ENCODE measurements at regions not wholly inside any gene's neighbourhood (a gene's known extent, or its start where the extent isn't known, plus 50 kb on each side); places are given as distances from the start of the nearest gene placed in this dataset.

GRCh38 chr3:194777729-194778128 is 92.0 kb downstream of the FAM43A start:
- H3K27ac Mint-ChIP-seq: no peak overlapping the region
- H3K36me3 Mint-ChIP-seq: no peaks in the 10 kb centered on the region
- H3K9me3 Mint-ChIP-seq: no peaks in the 10 kb centered on the region
- no peak overlapping the region for H3K4me3 Mint-ChIP-seq
- H3K4me1 Mint-ChIP-seq: no peaks in the 10 kb centered on the region
- H3K27me3 Mint-ChIP-seq (ENCODE audit: low read depth in 3 of 3): peaks cover 3 to 32% (median 5%) of the 10 kb centered on the region in 3 donors
- no peak for DNase-seq

- Mint-ChIP-seq H3K27me3 (ENCODE audit: low read depth in 3 of 3) (peaks cover 3 to 23% (median 5%) of the 10 kb centered on the region in 3 donors), H3K4me3 (no peak overlapping the region), H3K4me1 (no peaks in the 10 kb centered on the region), H3K36me3 (no peaks in the 10 kb centered on the region), H3K27ac (no peak overlapping the region), H3K9me3 (no peaks in the 10 kb centered on the region)
- no peak for DNase-seq
These were observed 94.1 kb downstream of the FAM43A start for GRCh38 chr3:194779729-194780224.

- Mint-ChIP-seq H3K4me1 (no peaks in the 10 kb centered on the region), H3K4me3 (no peak overlapping the region), H3K9me3 (no peaks in the 10 kb centered on the region), H3K36me3 (no peaks in the 10 kb centered on the region), H3K27ac (no peak overlapping the region), H3K27me3 (ENCODE audit: low read depth in 3 of 3) (peaks cover 3 to 23% (median 5%) of the 10 kb centered on the region in 3 donors)
- no peak for DNase-seq
These were observed 95.0 kb downstream of the FAM43A start for GRCh38 chr3:194780706-194781105.

GRCh38 chr3:194781617-194782016 is 95.9 kb downstream of the FAM43A start:
- Mint-ChIP-seq H3K9me3 (no peaks in the 10 kb centered on the region), H3K27ac (no peak overlapping the region), H3K4me1 (no peaks in the 10 kb centered on the region), H3K27me3 (ENCODE audit: low read depth in 3 of 3) (peaks cover 3 to 23% (median 3%) of the 10 kb centered on the region in 3 donors), H3K4me3 (no peak overlapping the region), H3K36me3 (no peaks in the 10 kb centered on the region)
- no peak for DNase-seq

GRCh38 chr3:194782698-194783404 is 97.2 kb downstream of the FAM43A start:
- peaks cover 3 to 15% (median 3%) of the 10 kb centered on the region in 3 donors for H3K27me3 Mint-ChIP-seq (ENCODE audit: low read depth in 3 of 3)
- no peaks in the 10 kb centered on the region for H3K36me3 Mint-ChIP-seq
- H3K4me3 Mint-ChIP-seq: no peak overlapping the region
- no peaks in the 10 kb centered on the region for H3K9me3 Mint-ChIP-seq
- H3K27ac Mint-ChIP-seq: no peak overlapping the region
- DNase-seq: no peak
- H3K4me1 Mint-ChIP-seq: no peaks in the 10 kb centered on the region

GRCh38 chr3:194784361-194784760 is 98.7 kb downstream of the FAM43A start:
- peaks cover 3 to 13% (median 5%) of the 10 kb centered on the region in 3 donors for H3K27me3 Mint-ChIP-seq (ENCODE audit: low read depth in 3 of 3)
- DNase-seq: no peak

GRCh38 chr3:194785315-194785714 is 99.6 kb downstream of the FAM43A start:
- Mint-ChIP-seq H3K27me3 (ENCODE audit: low read depth in 3 of 3) (peaks cover 2 to 9% (median 3%) of the 10 kb centered on the region in 3 donors), H3K27ac (no peak overlapping the region), H3K4me3 (no peak overlapping the region), H3K4me1 (no peaks in the 10 kb centered on the region), H3K36me3 (no peaks in the 10 kb centered on the region), H3K9me3 (no peaks in the 10 kb centered on the region)
- no peak for DNase-seq

More at GRCh38 chr3:194784361-194784760, 98.7 kb downstream of the FAM43A start:
- no peaks in the 10 kb centered on the region for H3K4me1 Mint-ChIP-seq
- H3K9me3 Mint-ChIP-seq: no peaks in the 10 kb centered on the region
- no peak overlapping the region for H3K4me3 Mint-ChIP-seq
- H3K27ac Mint-ChIP-seq: no peak overlapping the region
- H3K36me3 Mint-ChIP-seq: no peaks in the 10 kb centered on the region

GRCh38 chr3:194787072-194787471 is 101.4 kb downstream of the FAM43A start:
- peak overlapping the region in 1 of 6 donors; percentile 76 for H3K27ac Mint-ChIP-seq
- H3K36me3 Mint-ChIP-seq: no peaks in the 10 kb centered on the region
- no peak for DNase-seq
- no peaks in the 10 kb centered on the region for H3K9me3 Mint-ChIP-seq
- H3K4me1 Mint-ChIP-seq: no peaks in the 10 kb centered on the region
- H3K4me3 Mint-ChIP-seq: no peak overlapping the region
- peaks cover 0 to 7% (median 2%) of the 10 kb centered on the region in 3 donors for H3K27me3 Mint-ChIP-seq (ENCODE audit: low read depth in 3 of 3)

GRCh38 chr3:194787650-194788049 is 102.0 kb downstream of the FAM43A start:
- Mint-ChIP-seq H3K27me3 (ENCODE audit: low read depth in 3 of 3) (peaks cover 0 to 2% (median 2%) of the 10 kb centered on the region in 3 donors), H3K9me3 (no peaks in the 10 kb centered on the region), H3K27ac (no peak overlapping the region), H3K4me3 (no peak overlapping the region), H3K4me1 (no peaks in the 10 kb centered on the region), H3K36me3 (no peaks in the 10 kb centered on the region)
- no peak for DNase-seq

GRCh38 chr3:194792368-194792767 is 106.7 kb downstream of the FAM43A start:
- no peak for DNase-seq
- peaks cover 7 to 19% of the 10 kb centered on the region in 2 donors for H3K4me1 Mint-ChIP-seq
- H3K9me3 Mint-ChIP-seq: peaks cover 5 to 23% (median 18%) of the 10 kb centered on the region in 6 donors
- no peak overlapping the region for H3K27ac Mint-ChIP-seq
- H3K36me3 Mint-ChIP-seq: peaks cover 11 to 20% (median 15%) of the 10 kb centered on the region in 3 donors
- H3K4me3 Mint-ChIP-seq: no peak overlapping the region
- H3K27me3 Mint-ChIP-seq (ENCODE audit: low read depth in 3 of 3): peaks cover 0 to 2% (median 1%) of the 10 kb centered on the region in 3 donors

- Mint-ChIP-seq H3K36me3 (peaks cover 11 to 20% (median 15%) of the 10 kb centered on the region in 3 donors), H3K27me3 (ENCODE audit: low read depth in 3 of 3) (peaks cover 0 to 3% (median 1%) of the 10 kb centered on the region in 3 donors), H3K9me3 (peaks cover 5 to 23% (median 18%) of the 10 kb centered on the region in 6 donors), H3K4me3 (no peak overlapping the region), H3K4me1 (peaks cover 7 to 19% of the 10 kb centered on the region in 2 donors), H3K27ac (no peak overlapping the region)
- no peak for DNase-seq
These were observed 112.0 kb downstream of the FAM43A start for GRCh38 chr3:194797555-194798250.

- no peak overlapping the region for H3K4me3 Mint-ChIP-seq
- peaks cover 5 to 23% (median 18%) of the 10 kb centered on the region in 6 donors for H3K9me3 Mint-ChIP-seq
These were observed 112.8 kb downstream of the FAM43A start for GRCh38 chr3:194798486-194798885.

GRCh38 chr3:194800002-194800401 is 114.3 kb downstream of the FAM43A start:
- peaks cover under 1 to 13% of the 10 kb centered on the region in 2 donors for H3K4me1 Mint-ChIP-seq
- no peak overlapping the region for H3K4me3 Mint-ChIP-seq
- peaks cover 8 to 14% (median 14%) of the 10 kb centered on the region in 3 donors for H3K36me3 Mint-ChIP-seq
- no peak overlapping the region for H3K27ac Mint-ChIP-seq
- peaks cover 5 to 18% (median 16%) of the 10 kb centered on the region in 6 donors for H3K9me3 Mint-ChIP-seq
- DNase-seq: no peak
- H3K27me3 Mint-ChIP-seq (ENCODE audit: low read depth in 3 of 3): peaks cover 0 to 6% (median 0%) of the 10 kb centered on the region in 3 donors

More at GRCh38 chr3:194798486-194798885, 112.8 kb downstream of the FAM43A start:
- Mint-ChIP-seq H3K27ac (no peak overlapping the region), H3K36me3 (peaks cover 11 to 20% (median 15%) of the 10 kb centered on the region in 3 donors), H3K27me3 (ENCODE audit: low read depth in 3 of 3) (peaks cover 0 to 3% (median 0%) of the 10 kb centered on the region in 3 donors), H3K4me1 (peaks cover 7 to 19% of the 10 kb centered on the region in 2 donors)
- no peak for DNase-seq
